H9 (cell line): ENCODE measurements at regions not wholly inside any gene's neighbourhood (a gene's known extent, or its start where the extent isn't known, plus 50 kb on each side); places are given as distances from the start of the nearest gene placed in this dataset.

Experiments
- DNase-seq: peaks from one replicate; pipeline ENCODE4 v3.0.0-alpha.2; 2017
- H2AFZ ChIP-seq: one replicate; pipeline ENCODE4 v1.6.1; 2013; ENCODE audit warnings: mild to moderate bottlenecking, low read length, control low read depth, moderate library complexity
- H2AK5ac ChIP-seq: 2 replicates; pipeline ENCODE4 v1.6.1; 2013; ENCODE audit warnings: low read length, control low read depth, mixed read lengths; ENCODE audit not compliant: insufficient read length
- H2BK120ac ChIP-seq: one replicate; pipeline ENCODE4 v1.6.1; 2013; ENCODE audit warnings: low read depth, mild to moderate bottlenecking, low read length, control low read depth, inconsistent platforms; ENCODE audit not compliant: poor library complexity, severe bottlenecking
- H2BK12ac ChIP-seq: 2 replicates; pipeline ENCODE4 v1.6.1; 2013; ENCODE audit warnings: low read length, control low read depth, mixed read lengths, low read depth; ENCODE audit not compliant: insufficient read length
- H2BK15ac ChIP-seq: 2 replicates; pipeline ENCODE4 v1.6.1; 2013; ENCODE audit warnings: low read depth, low read length, control low read depth
- H2BK20ac ChIP-seq: one replicate; pipeline ENCODE4 v1.6.1; 2013; ENCODE audit warnings: low read depth, mild to moderate bottlenecking, low read length, control low read depth, inconsistent platforms; ENCODE audit not compliant: poor library complexity, severe bottlenecking
- H2BK5ac ChIP-seq: 2 replicates; pipeline ENCODE4 v1.6.1; 2013; ENCODE audit warnings: low read length, control low read depth, mixed read lengths; ENCODE audit not compliant: insufficient read length
- H3K14ac ChIP-seq: 2 replicates; pipeline ENCODE4 v1.6.1; 2013; ENCODE audit warnings: low read length, control low read depth; ENCODE audit not compliant: insufficient read depth
- H3K18ac ChIP-seq: 2 replicates; pipeline ENCODE4 v1.6.1; 2013; ENCODE audit warnings: low read depth, mild to moderate bottlenecking, mixed read lengths, low read length, control low read depth; ENCODE audit not compliant: insufficient read length
- H3K23ac ChIP-seq: 2 replicates; pipeline ENCODE4 v1.6.1; 2013; ENCODE audit warnings: low read length, control low read depth, mixed read lengths, low read depth; ENCODE audit not compliant: insufficient read length
- H3K23me2 ChIP-seq: 2 replicates; pipeline ENCODE4 v1.6.1; 2013; ENCODE audit warnings: low read depth, mild to moderate bottlenecking, mixed read lengths, low read length, control low read depth; ENCODE audit not compliant: insufficient read length, poor library complexity, severe bottlenecking
- H3K27ac ChIP-seq: 2 replicates; pipeline ENCODE4 v1.5.1; 2013; ENCODE audit warnings: low read length, control low read depth, mixed read lengths, low read depth; ENCODE audit not compliant: insufficient read length
- H3K27me3 ChIP-seq: 2 replicates; pipeline ENCODE4 v1.6.1; 2013; ENCODE audit warnings: low read length, control low read depth, inconsistent platforms; ENCODE audit not compliant: insufficient read depth
- H3K4ac ChIP-seq: 2 replicates; pipeline ENCODE4 v1.6.1; 2013; ENCODE audit warnings: low read depth, mild to moderate bottlenecking, control low read depth, inconsistent platforms, low read length, moderate library complexity
- H3K4me1 ChIP-seq: 2 replicates; pipeline ENCODE4 v1.6.1; 2013; ENCODE audit warnings: low read length, control low read depth, inconsistent platforms; ENCODE audit not compliant: insufficient read depth
- H3K4me2 ChIP-seq: 2 replicates; pipeline ENCODE4 v1.6.1; 2013; ENCODE audit warnings: low read length, control low read depth, mixed read lengths; ENCODE audit not compliant: insufficient read length, insufficient read depth
- H3K56ac ChIP-seq: 2 replicates; pipeline ENCODE4 v1.6.1; 2013; ENCODE audit warnings: low read depth, mild to moderate bottlenecking, mixed read lengths, low read length, control low read depth; ENCODE audit not compliant: insufficient read length
- H3K79me1 ChIP-seq: 2 replicates; pipeline ENCODE4 v1.6.1; 2013; ENCODE audit warnings: low read depth, mild to moderate bottlenecking, moderate library complexity, low read length, control low read depth, inconsistent platforms; ENCODE audit not compliant: insufficient read depth, poor library complexity, severe bottlenecking
- H3K79me2 ChIP-seq: 2 replicates; pipeline ENCODE4 v1.6.1; 2013; ENCODE audit warnings: low read length, control low read depth, inconsistent platforms; ENCODE audit not compliant: insufficient read depth
- H3K9ac ChIP-seq: 2 replicates; pipeline ENCODE4 v1.6.1; 2013; ENCODE audit warnings: low read length, control low read depth, mixed read lengths; ENCODE audit not compliant: insufficient read length; ENCODE audit errors: extremely low read depth
- H3K9me3 ChIP-seq: one replicate; pipeline ENCODE4 v1.6.1; 2013; ENCODE audit warnings: low read depth, low read length, inconsistent platforms; ENCODE audit not compliant: control insufficient read depth
- H3T11ph ChIP-seq: one replicate; pipeline ENCODE4 v1.6.1; 2013; ENCODE audit warnings: mild to moderate bottlenecking, low read length, control low read depth, inconsistent platforms
- H4K20me1 ChIP-seq: one replicate; pipeline ENCODE4 v1.6.1; 2013; ENCODE audit not compliant: control insufficient read depth, insufficient read length, insufficient read depth
- H4K5ac ChIP-seq: 2 replicates; pipeline ENCODE4 v1.6.1; 2013; ENCODE audit warnings: low read depth, mild to moderate bottlenecking, mixed read lengths, low read length, control low read depth; ENCODE audit not compliant: insufficient read length
- H4K8ac ChIP-seq: replicated peaks from 2 replicates; pipeline ENCODE4 v1.6.1; 2013; ENCODE audit warnings: low read length, control low read depth, mixed read lengths, low read depth; ENCODE audit not compliant: insufficient read length
- H4K91ac ChIP-seq: 2 replicates; pipeline ENCODE4 v1.6.1; 2013; ENCODE audit warnings: low read depth, mild to moderate bottlenecking, moderate library complexity, mixed read lengths, low read length, control low read depth; ENCODE audit not compliant: insufficient read length
- H3K27ac Mint-ChIP-seq, 3 experiments: 2 replicates in 2 of 3; 3 replicates in 1 of 3; pipeline ENCODE4 v1.8.0; 2020 to 2021; ENCODE audit warnings: mixed read lengths in 3 of 3, mild to moderate bottlenecking in 1 of 3, moderate library complexity in 1 of 3
- H3K27me3 Mint-ChIP-seq: 2 replicates; pipeline ENCODE4 v1.8.0; 2021; ENCODE audit warnings: low read depth, mild to moderate bottlenecking, moderate library complexity, mixed read lengths
- H3K36me3 Mint-ChIP-seq, 3 experiments: 2 replicates in 2 of 3; 3 replicates in 1 of 3; pipeline ENCODE4 v1.8.0; 2020 to 2021; ENCODE audit warnings: low read depth in 3 of 3, mixed read lengths in 3 of 3; ENCODE audit not compliant: insufficient read depth in 1 of 3
- H3K4me1 Mint-ChIP-seq, 2 experiments: 2 replicates each; pipeline ENCODE4 v1.8.0; 2020; ENCODE audit warnings: mixed read lengths in 2 of 2
- H3K4me3 Mint-ChIP-seq, 2 experiments: 2 replicates in 1 of 2; 3 replicates in 1 of 2; pipeline ENCODE4 v1.8.0; 2020 to 2021; ENCODE audit warnings: mild to moderate bottlenecking in 2 of 2, mixed read lengths in 2 of 2, moderate library complexity in 1 of 2
- H3K9me3 Mint-ChIP-seq, 2 experiments: 2 replicates in 1 of 2; 3 replicates in 1 of 2; pipeline ENCODE4 v1.8.0; 2020; ENCODE audit warnings: mild to moderate bottlenecking in 2 of 2, mixed read lengths in 2 of 2, moderate library complexity in 1 of 2
- CTCF ChIP-seq: fragments of 200-600 bp; sonication (generic); conservative IDR thresholded peaks from 3 replicates; pipeline ENCODE4 v1.8.0; 2021; ENCODE audit warnings: antibody characterized with exemption, mild to moderate bottlenecking
- WGBS: extraction: QIAGEN DNeasy Blood & Tissue Kit; methylation state at CpG from one replicate; pipeline ENCODE4 v1.1.7; 2013; ENCODE audit warnings: missing lambda C conversion rate, low lambda C conversion rate, mixed read lengths; ENCODE audit not compliant: insufficient read length; ENCODE audit errors: extremely low coverage; 5-methylcytosine and 5-hydroxymethylcytosine counted together

GRCh38 chr3:10746001-10746400, 70.0 kb upstream of the SLC6A11 start:
- no peak overlapping the region for H2BK5ac ChIP-seq
- Mint-ChIP-seq H3K9me3 (no peaks in the 10 kb centered on the region), H3K27me3 (peaks cover 23% of the 10 kb centered on the region), H3K4me3 (no peak overlapping the region), H3K36me3 (no peaks in the 10 kb centered on the region), H3K27ac (no peak overlapping the region), H3K4me1 (peaks cover 3 to 6% of the 10 kb centered on the region in 2 experiments; a peak in 2 of 4 replicates)
- H2AK5ac ChIP-seq, result no peak overlapping the region
- H3K23ac ChIP-seq, result no peak overlapping the region
- TF ChIP-seq CTCF, result no peak
- no peak overlapping the region for H4K5ac ChIP-seq
- DNase-seq, result no peak
- H2AFZ ChIP-seq, result no peak overlapping the region
- H3K23me2 ChIP-seq, result no peaks in the 10 kb centered on the region
- no peak overlapping the region for H2BK20ac ChIP-seq
- H3K56ac ChIP-seq, result no peak overlapping the region
- H4K91ac ChIP-seq, result no peak overlapping the region
- no peak overlapping the region for H3T11ph ChIP-seq
- no peak overlapping the region for H4K8ac ChIP-seq
- no CpG with 5 or more reads among the region's 4 CpGs for WGBS
- no peak overlapping the region for H2BK120ac ChIP-seq
- H3K9ac ChIP-seq, result no peak overlapping the region
- no peaks in the 10 kb centered on the region for H3K79me2 ChIP-seq
- no peak overlapping the region for H3K18ac ChIP-seq
- no peaks in the 10 kb centered on the region for H3K79me1 ChIP-seq
- H3K27ac ChIP-seq, result no peak overlapping the region
- no peaks in the 10 kb centered on the region for H3K4me1 ChIP-seq
- no peaks in the 10 kb centered on the region for H3K9me3 ChIP-seq
- H2BK15ac ChIP-seq, result no peak overlapping the region
- no peaks in the 10 kb centered on the region for H4K20me1 ChIP-seq
- H3K27me3 ChIP-seq, result no peaks in the 10 kb centered on the region
- H3K4me2 ChIP-seq, result no peak overlapping the region
- no peak overlapping the region for H3K14ac ChIP-seq
- no peak overlapping the region for H3K4ac ChIP-seq
- no peak overlapping the region for H2BK12ac ChIP-seq
